ENCODE measurements at regions not wholly inside any gene's neighbourhood (a gene's known extent, or its start where the extent isn't known, plus 50 kb on each side); places are given as distances from the start of the nearest gene placed in this dataset.
"Not testable (repeated sequence)": the region's sequence is repeated elsewhere in the genome, so short reads cannot be mapped to it uniquely, and the experiment has no call there.

DNA sequence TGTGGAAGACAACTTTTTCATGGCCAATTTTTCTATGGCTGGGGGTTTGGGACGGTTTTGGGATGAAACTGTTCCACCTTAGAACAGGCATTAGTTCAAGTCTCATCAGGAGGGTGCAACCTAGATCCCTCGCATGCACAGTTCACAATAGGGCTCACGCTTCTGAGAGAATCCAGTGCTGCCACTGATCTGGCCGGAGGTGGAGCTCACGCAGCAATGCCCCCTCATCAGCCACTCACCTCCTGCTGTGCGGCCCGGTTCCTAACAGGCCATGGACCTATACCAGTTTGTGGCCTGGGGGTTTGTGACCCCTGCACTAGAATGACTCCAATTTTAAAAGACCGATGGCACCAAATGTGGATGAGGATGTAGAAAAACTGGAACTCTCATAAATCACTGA, 127.2 kb upstream of the IER5L start:
- DNase-seq (ENCODE audit: low spot score) = no peak
- Histone ChIP-seq H3K27me3 (ENCODE audit: control insufficient read depth in 4 of 4, insufficient read depth in 4 of 4, low read length in 3 of 4) (no peaks in the 10 kb centered on the region), H3K36me3 (ENCODE audit: control insufficient read depth in 4 of 4, insufficient read depth in 3 of 4, low read depth in 1 of 4, low read length in 3 of 4) (no peaks in the 10 kb centered on the region), H3K9ac (ENCODE audit: low read depth in 1 of 2, low read length in 2 of 2) (no peak overlapping the region), H3K4me3 (ENCODE audit: low read depth in 1 of 3, low read length in 3 of 3) (no peak overlapping the region), H3K4me1 (ENCODE audit: control insufficient read depth in 4 of 4, insufficient read depth in 4 of 4, low read length in 3 of 4) (no peaks in the 10 kb centered on the region), H3K27ac (ENCODE audit: low read depth in 1 of 2, low read length in 2 of 2) (no peak overlapping the region), H3K9me3 (ENCODE audit: control insufficient read depth in 4 of 4, low read length in 3 of 4) (peaks cover 0 to 5% (median 2%) of the 10 kb centered on the region in 4 donors)
- no peak for TF ChIP-seq TAF1 (conservative IDR thresholded peaks at IDR 0.05)
- TF ChIP-seq REST (IDR thresholded peaks at IDR 0.05) = no peak
- 90% methylated on average over 8 of the region's 8 CpGs for WGBS

GRCh38 chr9:129301941-129302340, 123.9 kb upstream of the IER5L start:
- Histone ChIP-seq H3K4me1 (ENCODE audit: control insufficient read depth in 4 of 4, insufficient read depth in 4 of 4, low read length in 3 of 4) (no peaks in the 10 kb centered on the region), H3K27me3 (ENCODE audit: control insufficient read depth in 4 of 4, insufficient read depth in 4 of 4, low read length in 3 of 4) (no peaks in the 10 kb centered on the region), H3K27ac (ENCODE audit: low read depth in 1 of 2, low read length in 2 of 2) (no peak overlapping the region), H3K9me3 (ENCODE audit: control insufficient read depth in 4 of 4, low read length in 3 of 4) (peaks cover 0 to 5% (median 2%) of the 10 kb centered on the region in 4 donors), H3K4me3 (ENCODE audit: low read depth in 1 of 3, low read length in 3 of 3) (no peak overlapping the region), H3K36me3 (ENCODE audit: control insufficient read depth in 4 of 4, insufficient read depth in 3 of 4, low read depth in 1 of 4, low read length in 3 of 4) (no peaks in the 10 kb centered on the region), H3K9ac (ENCODE audit: low read depth in 1 of 2, low read length in 2 of 2) (no peak overlapping the region)
- no peak for TF ChIP-seq RAD21 (IDR thresholded peaks at IDR 0.05)
- no peak for TF ChIP-seq NR2F2 (IDR thresholded peaks at IDR 0.05)
- no peak for TF ChIP-seq EGR1 (IDR thresholded peaks at IDR 0.05; ENCODE audit: low read depth in 2 of 2)
- no peak for TF ChIP-seq CTCF (IDR thresholded peaks at IDR 0.05; ENCODE audit: low read depth, low read length, missing input control)
- no peak for TF ChIP-seq HNF4A (conservative IDR thresholded peaks at IDR 0.05)
- TF ChIP-seq, protein P1, sequence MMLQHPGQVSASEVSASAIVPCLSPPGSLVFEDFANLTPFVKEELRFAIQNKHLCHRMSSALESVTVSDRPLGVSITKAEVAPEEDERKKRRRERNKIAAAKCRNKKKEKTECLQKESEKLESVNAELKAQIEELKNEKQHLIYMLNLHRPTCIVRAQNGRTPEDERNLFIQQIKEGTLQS (IDR thresholded peaks at IDR 0.05) = no peak
- TF ChIP-seq YY1 (IDR thresholded peaks at IDR 0.05) = no peak
- TF ChIP-seq RXRA (IDR thresholded peaks at IDR 0.05) = no peak
- no peak for TF ChIP-seq JUND (IDR thresholded peaks at IDR 0.05)
- TF ChIP-seq HNF4G (IDR thresholded peaks at IDR 0.05) = no peak
- TF ChIP-seq GABPA (IDR thresholded peaks at IDR 0.05 in 1 of 2, conservative IDR thresholded peaks at IDR 0.05 in 1 of 2) = no peak
- TF ChIP-seq, protein P2, sequence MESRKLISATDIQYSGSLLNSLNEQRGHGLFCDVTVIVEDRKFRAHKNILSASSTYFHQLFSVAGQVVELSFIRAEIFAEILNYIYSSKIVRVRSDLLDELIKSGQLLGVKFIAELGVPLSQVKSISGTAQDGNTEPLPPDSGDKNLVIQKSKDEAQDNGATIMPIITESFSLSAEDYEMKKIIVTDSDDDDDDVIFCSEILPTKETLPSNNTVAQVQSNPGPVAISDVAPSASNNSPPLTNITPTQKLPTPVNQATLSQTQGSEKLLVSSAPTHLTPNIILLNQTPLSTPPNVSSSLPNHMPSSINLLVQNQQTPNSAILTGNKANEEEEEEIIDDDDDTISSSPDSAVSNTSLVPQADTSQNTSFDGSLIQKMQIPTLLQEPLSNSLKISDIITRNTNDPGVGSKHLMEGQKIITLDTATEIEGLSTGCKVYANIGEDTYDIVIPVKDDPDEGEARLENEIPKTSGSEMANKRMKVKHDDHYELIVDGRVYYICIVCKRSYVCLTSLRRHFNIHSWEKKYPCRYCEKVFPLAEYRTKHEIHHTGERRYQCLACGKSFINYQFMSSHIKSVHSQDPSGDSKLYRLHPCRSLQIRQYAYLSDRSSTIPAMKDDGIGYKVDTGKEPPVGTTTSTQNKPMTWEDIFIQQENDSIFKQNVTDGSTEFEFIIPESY (IDR thresholded peaks at IDR 0.05) = no peak
- TF ChIP-seq REST (IDR thresholded peaks at IDR 0.05) = no peak
- TF ChIP-seq FOXA1 (IDR thresholded peaks at IDR 0.05) = no peak
- TF ChIP-seq MAX (IDR thresholded peaks at IDR 0.05) = no peak
- TF ChIP-seq TAF1 (conservative IDR thresholded peaks at IDR 0.05) = no peak
- no peak for DNase-seq (ENCODE audit: low spot score)
- 84% methylated on average over 4 of the region's 4 CpGs for WGBS

- not testable (repeated sequence) for DNase-seq (ENCODE audit: low spot score); H3K9me3 ChIP-seq (ENCODE audit: control insufficient read depth in 4 of 4, low read length in 3 of 4); H3K27me3 ChIP-seq (ENCODE audit: control insufficient read depth in 4 of 4, insufficient read depth in 4 of 4, low read length in 3 of 4); H3K9ac ChIP-seq (ENCODE audit: low read depth in 1 of 2, low read length in 2 of 2); H3K36me3 ChIP-seq (ENCODE audit: control insufficient read depth in 4 of 4, insufficient read depth in 3 of 4, low read depth in 1 of 4, low read length in 3 of 4); H3K4me3 ChIP-seq (ENCODE audit: low read depth in 1 of 3, low read length in 3 of 3); H3K27ac ChIP-seq (ENCODE audit: low read depth in 1 of 2, low read length in 2 of 2); H3K4me1 ChIP-seq (ENCODE audit: control insufficient read depth in 4 of 4, insufficient read depth in 4 of 4, low read length in 3 of 4)
- 94% methylated on average over 2 of the region's 3 CpGs for WGBS
Measured at GRCh38 chr9:129296195-129296594, 118.1 kb upstream of the IER5L start.
